ENCODE measurements at regions not wholly inside any gene's neighbourhood (a gene's known extent, or its start where the extent isn't known, plus 50 kb on each side); places are given as distances from the start of the nearest gene placed in this dataset.

DNA sequence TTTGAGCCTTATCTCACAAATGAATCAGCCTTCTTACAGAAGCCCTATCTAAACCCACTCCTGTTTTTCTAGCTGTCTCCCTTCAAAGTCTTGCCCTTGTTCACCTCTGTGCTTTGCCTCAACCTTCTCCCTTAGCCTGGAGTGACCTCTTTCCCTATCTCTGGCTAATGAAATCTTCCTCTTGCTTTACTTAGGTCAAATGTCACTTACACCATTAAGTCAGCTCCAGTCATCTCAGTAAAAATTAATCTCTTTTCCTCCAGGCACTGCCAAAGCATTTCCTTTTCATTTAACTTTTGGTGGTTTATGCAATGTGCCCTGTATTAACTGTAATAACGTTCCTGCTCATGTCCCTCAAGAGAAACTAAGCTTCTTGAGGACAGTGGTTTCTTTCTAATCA lies 596.5 kb upstream of the MIR17HG start:
- no peak for TF ChIP-seq GATA2 (IDR thresholded peaks at IDR 0.05; ENCODE audit: low read depth, low read length)
- no peak for TF ChIP-seq GATA3 (IDR thresholded peaks at IDR 0.05; ENCODE audit: low read depth, low read length)

Measured in SH-SY5Y (cell line).